ENCODE measurements at regions not wholly inside any gene's neighbourhood (a gene's known extent, or its start where the extent isn't known, plus 50 kb on each side); places are given as distances from the start of the nearest gene placed in this dataset.

- DNase-seq (ENCODE audit: low read depth, low spot score), result no peak
These were observed 86.5 kb upstream of the KLF6 start for GRCh38 chr10:3871424-3871996.

- DNase-seq (ENCODE audit: low read depth, low spot score), result no peak
These were observed 84.0 kb upstream of the KLF6 start for GRCh38 chr10:3869036-3869435.

GRCh38 chr10:3868271-3868664 lies 83.3 kb upstream of the KLF6 start:
- DNase-seq (ENCODE audit: low read depth, low spot score), result no peak

- DNase-seq (ENCODE audit: low read depth, low spot score), result no peak
These were observed 82.7 kb upstream of the KLF6 start for GRCh38 chr10:3867454-3868270.

- DNase-seq (ENCODE audit: low read depth, low spot score), result no peak
These were observed 81.3 kb upstream of the KLF6 start for GRCh38 chr10:3866332-3866731.

- no peak for DNase-seq (ENCODE audit: low read depth, low spot score)
These were observed 80.6 kb upstream of the KLF6 start for GRCh38 chr10:3865565-3865964.

GRCh38 chr10:3861795-3862194 lies 76.8 kb upstream of the KLF6 start:
- no peak for DNase-seq (ENCODE audit: low read depth, low spot score)

- no peak for DNase-seq (ENCODE audit: low read depth, low spot score)
These were observed 73.2 kb upstream of the KLF6 start for GRCh38 chr10:3858051-3858845.

- no peak for DNase-seq (ENCODE audit: low read depth, low spot score)
These were observed 72.3 kb upstream of the KLF6 start for GRCh38 chr10:3857318-3857717.

- DNase-seq (ENCODE audit: low read depth, low spot score), result no peak
These were observed 71.6 kb upstream of the KLF6 start for GRCh38 chr10:3856593-3856992.

- DNase-seq (ENCODE audit: low read depth, low spot score), result no peak
These were observed 68.7 kb upstream of the KLF6 start for GRCh38 chr10:3853547-3854303.

- DNase-seq (ENCODE audit: low read depth, low spot score), result no peak
These were observed 68.0 kb upstream of the KLF6 start for GRCh38 chr10:3853016-3853415.

GRCh38 chr10:3852147-3852904 lies 67.3 kb upstream of the KLF6 start:
- DNase-seq (ENCODE audit: low read depth, low spot score), result peak; percentile 96

GRCh38 chr10:3850999-3851937 lies 66.3 kb upstream of the KLF6 start:
- no peak for DNase-seq (ENCODE audit: low read depth, low spot score)

GRCh38 chr10:3848775-3849635 lies 64.0 kb upstream of the KLF6 start:
- DNase-seq (ENCODE audit: low read depth, low spot score), result no peak

GRCh38 chr10:3848005-3848774 lies 63.2 kb upstream of the KLF6 start:
- DNase-seq (ENCODE audit: low read depth, low spot score), result no peak

- DNase-seq (ENCODE audit: low read depth, low spot score), result no peak
These were observed 61.7 kb upstream of the KLF6 start for GRCh38 chr10:3846736-3847135.

- DNase-seq (ENCODE audit: low read depth, low spot score), result no peak
These were observed 59.5 kb upstream of the KLF6 start for GRCh38 chr10:3844491-3845025.

Data from pulmonary artery endothelial cell (primary cell).